ENCODE measurements at regions not wholly inside any gene's neighbourhood (a gene's known extent, or its start where the extent isn't known, plus 50 kb on each side); places are given as distances from the start of the nearest gene placed in this dataset.

- FAIRE-seq: no peak
- no peaks in the 10 kb centered on the region for H3K36me3 ChIP-seq (ENCODE audit: control insufficient read depth in 2 of 3, insufficient read depth in 3 of 3, low read length in 3 of 3)
- DNase-seq: no peak
- no peak overlapping the region for H3K27ac ChIP-seq (ENCODE audit: low read depth in 2 of 2, low read length in 2 of 2)
- no peaks in the 10 kb centered on the region for H3K9me3 ChIP-seq (ENCODE audit: control insufficient read depth in 2 of 3, insufficient read depth in 1 of 3, low read length in 3 of 3)
- no peak overlapping the region for H3K9ac ChIP-seq (ENCODE audit: low read length in 3 of 3)
- H3K27me3 ChIP-seq (ENCODE audit: control insufficient read depth, insufficient read depth, low read length): no peaks in the 10 kb centered on the region
- no peaks in the 10 kb centered on the region for H3K4me1 ChIP-seq (ENCODE audit: control insufficient read depth in 2 of 3, insufficient read depth in 2 of 3, low read depth in 1 of 3, low read length in 3 of 3)
- intact Hi-C loops (cut with DNase I): no loop called here
- TF ChIP-seq, protein P1, sequence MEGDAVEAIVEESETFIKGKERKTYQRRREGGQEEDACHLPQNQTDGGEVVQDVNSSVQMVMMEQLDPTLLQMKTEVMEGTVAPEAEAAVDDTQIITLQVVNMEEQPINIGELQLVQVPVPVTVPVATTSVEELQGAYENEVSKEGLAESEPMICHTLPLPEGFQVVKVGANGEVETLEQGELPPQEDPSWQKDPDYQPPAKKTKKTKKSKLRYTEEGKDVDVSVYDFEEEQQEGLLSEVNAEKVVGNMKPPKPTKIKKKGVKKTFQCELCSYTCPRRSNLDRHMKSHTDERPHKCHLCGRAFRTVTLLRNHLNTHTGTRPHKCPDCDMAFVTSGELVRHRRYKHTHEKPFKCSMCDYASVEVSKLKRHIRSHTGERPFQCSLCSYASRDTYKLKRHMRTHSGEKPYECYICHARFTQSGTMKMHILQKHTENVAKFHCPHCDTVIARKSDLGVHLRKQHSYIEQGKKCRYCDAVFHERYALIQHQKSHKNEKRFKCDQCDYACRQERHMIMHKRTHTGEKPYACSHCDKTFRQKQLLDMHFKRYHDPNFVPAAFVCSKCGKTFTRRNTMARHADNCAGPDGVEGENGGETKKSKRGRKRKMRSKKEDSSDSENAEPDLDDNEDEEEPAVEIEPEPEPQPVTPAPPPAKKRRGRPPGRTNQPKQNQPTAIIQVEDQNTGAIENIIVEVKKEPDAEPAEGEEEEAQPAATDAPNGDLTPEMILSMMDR (IDR thresholded peaks at IDR 0.05; ENCODE audit: borderline replicate concordance, extremely low read depth, insufficient read depth): no peak
- no peak overlapping the region for H3K4me3 ChIP-seq (ENCODE audit: low read length in 3 of 3)
Observed at GRCh38 chrX:13175056-13175455, 130.6 kb upstream of the FAM9C start.

- Histone ChIP-seq H3K27me3 (ENCODE audit: control insufficient read depth, insufficient read depth, low read length) (no peaks in the 10 kb centered on the region), H3K9ac (ENCODE audit: low read length in 3 of 3) (no peak overlapping the region), H3K9me3 (ENCODE audit: control insufficient read depth in 2 of 3, insufficient read depth in 1 of 3, low read length in 3 of 3) (no peaks in the 10 kb centered on the region), H3K27ac (ENCODE audit: low read depth in 2 of 2, low read length in 2 of 2) (no peak overlapping the region), H3K4me1 (ENCODE audit: control insufficient read depth in 2 of 3, insufficient read depth in 2 of 3, low read depth in 1 of 3, low read length in 3 of 3) (peaks cover 0 to 6% (median 0%) of the 10 kb centered on the region in 3 donors), H3K36me3 (ENCODE audit: control insufficient read depth in 2 of 3, insufficient read depth in 3 of 3, low read length in 3 of 3) (no peaks in the 10 kb centered on the region), H3K4me3 (ENCODE audit: low read length in 3 of 3) (no peak overlapping the region)
- DNase-seq (no peak), FAIRE-seq (no peak)
- intact Hi-C loops (cut with DNase I): no loop called here
- TF ChIP-seq, protein P1 (IDR thresholded peaks at IDR 0.05; ENCODE audit: borderline replicate concordance, extremely low read depth, insufficient read depth): no peak
Observed at GRCh38 chrX:13170966-13171558, 126.6 kb upstream of the FAM9C start.

DNA sequence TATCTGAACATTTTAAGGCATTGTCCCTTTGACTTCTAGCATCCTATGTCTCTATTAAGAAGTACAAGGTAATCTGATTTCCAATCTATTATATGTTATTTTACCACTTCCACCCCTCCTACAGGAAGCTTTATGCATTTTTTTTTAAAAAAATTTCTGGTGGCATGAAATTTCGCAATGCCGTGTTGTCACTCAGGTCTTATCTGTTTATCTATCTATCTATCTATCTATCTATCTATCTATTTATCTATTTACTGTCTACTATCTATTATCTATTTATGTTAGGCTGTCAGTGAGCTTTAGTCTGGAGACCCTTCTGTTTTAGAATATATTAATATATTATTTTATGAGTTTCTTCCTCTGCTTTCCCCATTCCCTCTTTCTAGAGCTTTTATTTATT lies 125.3 kb upstream of the FAM9C start:
- Histone ChIP-seq H3K27me3 (ENCODE audit: control insufficient read depth, insufficient read depth, low read length) (peaks cover 3% of the 10 kb centered on the region), H3K9me3 (ENCODE audit: control insufficient read depth in 2 of 3, insufficient read depth in 1 of 3, low read length in 3 of 3) (no peaks in the 10 kb centered on the region), H3K4me1 (ENCODE audit: control insufficient read depth in 2 of 3, insufficient read depth in 2 of 3, low read depth in 1 of 3, low read length in 3 of 3) (peaks cover 0 to 6% (median 0%) of the 10 kb centered on the region in 3 donors), H3K27ac (ENCODE audit: low read depth in 2 of 2, low read length in 2 of 2) (no peak overlapping the region), H3K4me3 (ENCODE audit: low read length in 3 of 3) (no peak overlapping the region), H3K36me3 (ENCODE audit: control insufficient read depth in 2 of 3, insufficient read depth in 3 of 3, low read length in 3 of 3) (no peaks in the 10 kb centered on the region), H3K9ac (ENCODE audit: low read length in 3 of 3) (no peak overlapping the region)
- intact Hi-C loops (cut with DNase I): no loop called here
- FAIRE-seq: no peak
- DNase-seq: no peak
- TF ChIP-seq, protein P1 (IDR thresholded peaks at IDR 0.05; ENCODE audit: borderline replicate concordance, extremely low read depth, insufficient read depth): no peak

GRCh38 chrX:13168269-13168668 lies 123.8 kb upstream of the FAM9C start:
- H3K4me1 ChIP-seq (ENCODE audit: control insufficient read depth in 2 of 3, insufficient read depth in 2 of 3, low read depth in 1 of 3, low read length in 3 of 3): peaks cover 0 to 10% (median 3%) of the 10 kb centered on the region in 3 donors
- H3K27ac ChIP-seq (ENCODE audit: low read depth in 2 of 2, low read length in 2 of 2): no peak overlapping the region
- FAIRE-seq (peak; percentile 55), DNase-seq (no peak)
- no peak overlapping the region for H3K9ac ChIP-seq (ENCODE audit: low read length in 3 of 3)
- no peak overlapping the region for H3K4me3 ChIP-seq (ENCODE audit: low read length in 3 of 3)
- intact Hi-C loops (cut with DNase I): no loop called here
- TF ChIP-seq, protein P1 (IDR thresholded peaks at IDR 0.05; ENCODE audit: borderline replicate concordance, extremely low read depth, insufficient read depth): no peak
- peaks cover 3% of the 10 kb centered on the region for H3K27me3 ChIP-seq (ENCODE audit: control insufficient read depth, insufficient read depth, low read length)
- H3K36me3 ChIP-seq (ENCODE audit: control insufficient read depth in 2 of 3, insufficient read depth in 3 of 3, low read length in 3 of 3): no peaks in the 10 kb centered on the region
- H3K9me3 ChIP-seq (ENCODE audit: control insufficient read depth in 2 of 3, insufficient read depth in 1 of 3, low read length in 3 of 3): no peaks in the 10 kb centered on the region
